Neural progenitor cell (in vitro differentiated cells): ENCODE measurements at regions not wholly inside any gene's neighbourhood (a gene's known extent, or its start where the extent isn't known, plus 50 kb on each side); places are given as distances from the start of the nearest gene placed in this dataset.

Experiments
- DNase-seq: peaks from one replicate; pipeline ENCODE4 v3.0.0-alpha.2; 2016; ENCODE audit warnings: low spot score
- H2AFZ ChIP-seq: fragments of 200-600 bp; sonication (generic); replicated peaks from 2 replicates; pipeline ENCODE4 v1.6.1; 2016; ENCODE audit warnings: antibody characterized with exemption
- H3F3A ChIP-seq: fragments of 200-600 bp; sonication (generic); 2 replicates; pipeline ENCODE4 v1.6.1; 2016; ENCODE audit warnings: antibody characterized with exemption, low read depth
- H3K27ac ChIP-seq: fragments of 200-600 bp; sonication (generic); 2 replicates; pipeline ENCODE4 v1.5.1; 2016; ENCODE audit warnings: mild to moderate bottlenecking
- H3K27me3 ChIP-seq: fragments of 200-600 bp; sonication (generic); 2 replicates; pipeline ENCODE4 v1.6.1; 2016; ENCODE audit warnings: mild to moderate bottlenecking, moderate library complexity
- H3K36me3 ChIP-seq: fragments of 200-600 bp; sonication (generic); 2 replicates; pipeline ENCODE4 v1.5.1; 2016
- H3K4me1 ChIP-seq: fragments of 200-600 bp; sonication (generic); 2 replicates; pipeline ENCODE4 v1.6.1; 2016; ENCODE audit warnings: mixed run types
- H3K4me2 ChIP-seq: fragments of 200-600 bp; sonication (generic); 2 replicates; pipeline ENCODE4 v1.6.1; 2016
- H3K4me3 ChIP-seq: fragments of 200-600 bp; sonication (generic); 2 replicates; pipeline ENCODE4 v1.5.1; 2016
- H3K79me2 ChIP-seq: fragments of 200-600 bp; sonication (generic); 2 replicates; pipeline ENCODE4 v1.6.1; 2016; ENCODE audit warnings: low read depth
- H3K9ac ChIP-seq: fragments of 200-600 bp; sonication (generic); 2 replicates; pipeline ENCODE4 v1.6.1; 2016
- H3K9me3 ChIP-seq: fragments of 200-600 bp; sonication (generic); 2 replicates; pipeline ENCODE4 v1.5.1; 2016; ENCODE audit warnings: low read depth
- H4K20me1 ChIP-seq: fragments of 200-600 bp; sonication (generic); 2 replicates; pipeline ENCODE4 v1.6.1; 2016; ENCODE audit warnings: low read depth
- H3K27ac Mint-ChIP-seq: 3 replicates; pipeline ENCODE4 v1.8.0; 2021; ENCODE audit warnings: mixed read lengths
- H3K27me3 Mint-ChIP-seq: 2 replicates; pipeline ENCODE4 v1.8.0; 2022; ENCODE audit warnings: low read depth, mild to moderate bottlenecking, inconsistent platforms, moderate library complexity, mixed read lengths; ENCODE audit not compliant: insufficient read depth
- H3K36me3 Mint-ChIP-seq: 3 replicates; pipeline ENCODE4 v1.8.0; 2021; ENCODE audit warnings: mixed read lengths
- H3K4me1 Mint-ChIP-seq: 3 replicates; pipeline ENCODE4 v1.8.0; 2021; ENCODE audit warnings: mixed read lengths
- H3K4me3 Mint-ChIP-seq: 3 replicates; pipeline ENCODE4 v1.8.0; 2021; ENCODE audit warnings: mild to moderate bottlenecking, moderate library complexity, mixed read lengths
- H3K9me3 Mint-ChIP-seq: 3 replicates; pipeline ENCODE4 v1.8.0; 2020; ENCODE audit warnings: mixed read lengths
- EZH2 ChIP-seq: fragments of 200-600 bp; sonication (generic); IDR thresholded peaks from 2 replicates; pipeline ENCODE4 v1.6.1; 2017; ENCODE audit warnings: antibody characterized with exemption, mild to moderate bottlenecking, moderate library complexity
- EZH2phosphoT487 ChIP-seq: fragments of 200-600 bp; sonication (generic); IDR thresholded peaks from 2 replicates; pipeline ENCODE4 v1.6.1; 2017; ENCODE audit warnings: antibody characterized with exemption
- TF ChIP-seq, protein P1 (sequence below): fragments of 200-600 bp; sonication (generic); IDR thresholded peaks from 2 replicates; pipeline ENCODE4 v1.5.1; 2017; ENCODE audit warnings: antibody characterized with exemption, mild to moderate bottlenecking

DNA sequence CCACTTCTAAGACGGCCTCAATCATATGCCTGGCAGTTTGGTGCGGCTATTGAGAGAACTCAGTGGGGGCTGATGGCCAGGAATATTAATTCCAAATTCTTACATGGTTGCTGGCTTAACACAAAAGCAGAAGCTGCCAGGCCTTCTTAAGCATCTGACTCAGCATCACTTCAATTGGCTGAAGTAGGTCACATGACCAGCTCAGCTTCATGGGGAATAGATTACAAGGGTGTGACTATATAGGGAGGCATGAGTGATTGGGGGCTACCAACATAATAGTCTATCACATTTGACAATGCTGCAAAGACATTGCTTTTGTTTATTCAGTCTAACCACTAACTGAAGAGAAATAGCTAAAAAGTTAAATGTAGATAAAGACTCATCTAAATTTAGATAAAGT lies 101.6 kb upstream of the ANKRD28 start:
- no peaks in the 10 kb centered on the region for H3K36me3 Mint-ChIP-seq
- H3K36me3 ChIP-seq: no peaks in the 10 kb centered on the region
- peak overlapping the region; percentile 95 for H3K27ac Mint-ChIP-seq
- no peaks in the 10 kb centered on the region for H4K20me1 ChIP-seq
- H3K4me1 ChIP-seq: no peaks in the 10 kb centered on the region
- no peak overlapping the region for H2AFZ ChIP-seq
- H3K27me3 Mint-ChIP-seq: no peaks in the 10 kb centered on the region
- H3K9ac ChIP-seq: no peak overlapping the region
- H3K27ac ChIP-seq: no peak overlapping the region
- H3K4me3 Mint-ChIP-seq: peak overlapping the region; percentile 52
- H3K27me3 ChIP-seq: no peaks in the 10 kb centered on the region
- peaks cover 11% of the 10 kb centered on the region for H3K9me3 Mint-ChIP-seq
- H3K4me3 ChIP-seq: no peak overlapping the region
- H3K4me2 ChIP-seq: no peak overlapping the region
- DNase-seq: no peak
- H3F3A ChIP-seq: no peaks in the 10 kb centered on the region
- TF ChIP-seq, protein P1, sequence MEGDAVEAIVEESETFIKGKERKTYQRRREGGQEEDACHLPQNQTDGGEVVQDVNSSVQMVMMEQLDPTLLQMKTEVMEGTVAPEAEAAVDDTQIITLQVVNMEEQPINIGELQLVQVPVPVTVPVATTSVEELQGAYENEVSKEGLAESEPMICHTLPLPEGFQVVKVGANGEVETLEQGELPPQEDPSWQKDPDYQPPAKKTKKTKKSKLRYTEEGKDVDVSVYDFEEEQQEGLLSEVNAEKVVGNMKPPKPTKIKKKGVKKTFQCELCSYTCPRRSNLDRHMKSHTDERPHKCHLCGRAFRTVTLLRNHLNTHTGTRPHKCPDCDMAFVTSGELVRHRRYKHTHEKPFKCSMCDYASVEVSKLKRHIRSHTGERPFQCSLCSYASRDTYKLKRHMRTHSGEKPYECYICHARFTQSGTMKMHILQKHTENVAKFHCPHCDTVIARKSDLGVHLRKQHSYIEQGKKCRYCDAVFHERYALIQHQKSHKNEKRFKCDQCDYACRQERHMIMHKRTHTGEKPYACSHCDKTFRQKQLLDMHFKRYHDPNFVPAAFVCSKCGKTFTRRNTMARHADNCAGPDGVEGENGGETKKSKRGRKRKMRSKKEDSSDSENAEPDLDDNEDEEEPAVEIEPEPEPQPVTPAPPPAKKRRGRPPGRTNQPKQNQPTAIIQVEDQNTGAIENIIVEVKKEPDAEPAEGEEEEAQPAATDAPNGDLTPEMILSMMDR: no peak
- TF ChIP-seq EZH2: no peak
- TF ChIP-seq EZH2phosphoT487: no peak
- H3K9me3 ChIP-seq: no peaks in the 10 kb centered on the region
- peaks cover 21% of the 10 kb centered on the region for H3K4me1 Mint-ChIP-seq
- no peaks in the 10 kb centered on the region for H3K79me2 ChIP-seq

DNA sequence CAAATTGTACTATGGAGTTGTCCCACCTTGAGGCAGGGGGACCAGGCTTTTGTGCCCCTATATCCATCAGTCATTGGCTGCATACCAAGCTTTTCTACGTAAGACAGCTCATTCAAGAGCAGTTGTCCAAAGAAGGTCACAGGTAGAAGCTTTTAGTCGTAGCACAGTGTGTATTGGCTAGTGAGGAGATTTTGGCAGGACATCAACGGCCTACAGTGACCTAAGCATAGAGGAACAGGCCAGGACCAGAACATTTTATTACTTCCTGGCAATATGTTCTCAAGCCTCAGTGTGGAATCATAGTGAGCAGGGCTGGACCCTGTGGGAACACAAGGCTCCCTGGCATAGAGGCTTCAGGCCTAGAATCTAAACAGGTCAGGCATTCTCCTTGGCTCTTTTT lies 105.4 kb upstream of the ANKRD28 start:
- H3K27me3 ChIP-seq: no peaks in the 10 kb centered on the region
- Mint-ChIP-seq H3K9me3 (peaks cover 4% of the 10 kb centered on the region), H3K36me3 (no peaks in the 10 kb centered on the region), H3K4me1 (peaks cover 16% of the 10 kb centered on the region), H3K4me3 (no peak overlapping the region), H3K27ac (no peak overlapping the region), H3K27me3 (no peaks in the 10 kb centered on the region)
- no peaks in the 10 kb centered on the region for H3K36me3 ChIP-seq
- H3K9me3 ChIP-seq: no peaks in the 10 kb centered on the region
- H2AFZ ChIP-seq: no peak overlapping the region
- no peak overlapping the region for H3K4me3 ChIP-seq
- TF ChIP-seq, protein P1: no peak
- TF ChIP-seq EZH2phosphoT487 (no peak), EZH2 (no peak)
- no peak overlapping the region for H3K27ac ChIP-seq
- DNase-seq: no peak
- no peaks in the 10 kb centered on the region for H4K20me1 ChIP-seq
- no peak overlapping the region for H3K4me2 ChIP-seq
- no peaks in the 10 kb centered on the region for H3K79me2 ChIP-seq
- H3F3A ChIP-seq: no peaks in the 10 kb centered on the region
- no peaks in the 10 kb centered on the region for H3K4me1 ChIP-seq
- no peak overlapping the region for H3K9ac ChIP-seq

DNA sequence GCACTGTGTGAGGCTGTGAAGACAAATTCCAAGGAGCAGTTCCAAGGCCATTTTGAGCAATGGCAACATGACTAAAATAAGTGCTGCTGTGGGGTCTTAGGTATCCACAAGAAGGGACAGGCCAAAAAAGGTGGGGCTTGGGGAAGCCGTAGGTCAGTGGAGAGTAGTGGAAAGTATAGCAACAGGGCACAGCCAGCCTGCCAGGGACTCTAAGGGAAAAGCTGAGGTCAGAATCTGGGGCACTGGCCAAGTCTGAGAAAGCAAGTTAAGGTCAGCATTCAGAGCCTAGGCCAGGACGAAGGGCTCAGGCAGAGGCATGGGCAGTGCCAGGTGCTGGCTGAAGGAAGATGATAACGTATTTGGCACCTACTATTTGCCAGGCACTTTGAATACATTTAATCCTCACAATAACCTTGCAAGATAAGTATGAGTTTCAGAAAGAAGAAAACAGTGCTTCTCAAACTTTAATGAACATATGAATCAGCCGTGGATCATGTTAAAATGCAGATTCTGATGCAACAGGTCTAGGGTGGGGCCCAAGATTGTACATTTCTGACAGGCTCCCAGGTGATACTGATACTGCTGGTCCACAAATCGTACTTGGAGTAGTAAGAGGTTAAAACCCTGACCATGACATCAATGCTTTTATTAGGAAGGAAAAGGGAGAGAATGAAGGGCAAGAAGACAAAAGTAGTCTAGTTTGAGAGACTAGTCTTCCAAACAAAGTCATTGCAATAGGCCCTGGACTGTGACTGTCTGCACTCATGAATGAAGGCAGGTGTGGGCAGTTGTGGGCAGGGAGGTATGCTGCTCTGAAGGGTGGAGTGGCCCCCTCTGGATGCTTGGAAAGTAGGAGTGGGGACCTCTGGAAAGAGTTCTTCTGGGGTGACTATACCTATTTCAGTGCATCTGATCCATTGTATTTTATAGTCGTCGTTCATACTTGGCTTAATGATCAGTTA lies 106.3 kb upstream of the ANKRD28 start:
- no peaks in the 10 kb centered on the region for H4K20me1 ChIP-seq
- no peak for TF ChIP-seq EZH2
- TF ChIP-seq, protein P1: no peak
- Mint-ChIP-seq H3K27ac (peak overlapping the region; percentile 16), H3K4me1 (peaks cover 7% of the 10 kb centered on the region), H3K4me3 (no peak overlapping the region), H3K27me3 (no peaks in the 10 kb centered on the region), H3K36me3 (no peaks in the 10 kb centered on the region), H3K9me3 (peaks cover 1% of the 10 kb centered on the region)
- no peak overlapping the region for H3K9ac ChIP-seq
- H3K79me2 ChIP-seq: no peaks in the 10 kb centered on the region
- no peak overlapping the region for H3K4me3 ChIP-seq
- no peak overlapping the region for H3K27ac ChIP-seq
- no peaks in the 10 kb centered on the region for H3F3A ChIP-seq
- DNase-seq: no peak
- no peaks in the 10 kb centered on the region for H3K36me3 ChIP-seq
- no peaks in the 10 kb centered on the region for H3K4me1 ChIP-seq
- no peaks in the 10 kb centered on the region for H3K9me3 ChIP-seq
- H3K27me3 ChIP-seq: no peaks in the 10 kb centered on the region
- H2AFZ ChIP-seq: no peak overlapping the region
- H3K4me2 ChIP-seq: no peak overlapping the region
